ENCODE measurements at regions not wholly inside any gene's neighbourhood (a gene's known extent, or its start where the extent isn't known, plus 50 kb on each side); places are given as distances from the start of the nearest gene placed in this dataset.
"Not testable (repeated sequence)": the region's sequence is repeated elsewhere in the genome, so short reads cannot be mapped to it uniquely, and the experiment has no call there.

GRCh38 chr2:176848844-176849243 lies 363.8 kb upstream of the HNRNPA3 start:
- DNase-seq (ENCODE audit: low read depth, low spot score) = no peak

- DNase-seq (ENCODE audit: low read depth, low spot score) = no peak
Measured at GRCh38 chr2:176851200-176851888, 361.2 kb upstream of the HNRNPA3 start.

- DNase-seq (ENCODE audit: low read depth, low spot score) = no peak
Measured at GRCh38 chr2:176851889-176852483, 360.6 kb upstream of the HNRNPA3 start.

- DNase-seq (ENCODE audit: low read depth, low spot score) = no peak
Measured at GRCh38 chr2:176852667-176853066, 359.9 kb upstream of the HNRNPA3 start.

GRCh38 chr2:176854062-176854461 lies 358.5 kb upstream of the HNRNPA3 start:
- no peak for DNase-seq (ENCODE audit: low read depth, low spot score)

- no peak for DNase-seq (ENCODE audit: low read depth, low spot score)
Measured at GRCh38 chr2:176854878-176855277, 357.7 kb upstream of the HNRNPA3 start.

- DNase-seq (ENCODE audit: low read depth, low spot score) = no peak
Measured at GRCh38 chr2:176856683-176857082, 355.9 kb upstream of the HNRNPA3 start.

- no peak for DNase-seq (ENCODE audit: low read depth, low spot score)
Measured at GRCh38 chr2:176865336-176865735, 347.3 kb upstream of the HNRNPA3 start.

- DNase-seq (ENCODE audit: low read depth, low spot score) = no peak
Measured at GRCh38 chr2:176872406-176872805, 340.2 kb upstream of the HNRNPA3 start.

GRCh38 chr2:176873403-176873802 lies 339.2 kb upstream of the HNRNPA3 start:
- peak; percentile 11 for DNase-seq (ENCODE audit: low read depth, low spot score)

- DNase-seq (ENCODE audit: low read depth, low spot score) = no peak
Measured at GRCh38 chr2:176876493-176877103, 336.0 kb upstream of the HNRNPA3 start.

- no peak for DNase-seq (ENCODE audit: low read depth, low spot score)
Measured at GRCh38 chr2:176879426-176879995, 333.1 kb upstream of the HNRNPA3 start.

GRCh38 chr2:176882045-176882444 lies 330.5 kb upstream of the HNRNPA3 start:
- DNase-seq (ENCODE audit: low read depth, low spot score) = not testable (repeated sequence)

- DNase-seq (ENCODE audit: low read depth, low spot score) = no peak
Measured at GRCh38 chr2:176885001-176885643, 327.5 kb upstream of the HNRNPA3 start.

GRCh38 chr2:176885661-176886060 lies 326.9 kb upstream of the HNRNPA3 start:
- no peak for DNase-seq (ENCODE audit: low read depth, low spot score)

GRCh38 chr2:176891105-176891504 lies 321.5 kb upstream of the HNRNPA3 start:
- no peak for DNase-seq (ENCODE audit: low read depth, low spot score)

- no peak for DNase-seq (ENCODE audit: low read depth, low spot score)
Measured at GRCh38 chr2:176891857-176892256, 320.7 kb upstream of the HNRNPA3 start.

- DNase-seq (ENCODE audit: low read depth, low spot score) = no peak
Measured at GRCh38 chr2:176892676-176893226, 319.8 kb upstream of the HNRNPA3 start.

GRCh38 chr2:176895158-176895557 lies 317.4 kb upstream of the HNRNPA3 start:
- DNase-seq (ENCODE audit: low read depth, low spot score) = no peak

GRCh38 chr2:176902454-176902853 lies 310.1 kb upstream of the HNRNPA3 start:
- no peak for DNase-seq (ENCODE audit: low read depth, low spot score)

- not testable (repeated sequence) for DNase-seq (ENCODE audit: low read depth, low spot score)
Measured at GRCh38 chr2:176904053-176904452, 308.5 kb upstream of the HNRNPA3 start.

GRCh38 chr2:176907341-176907740 lies 305.3 kb upstream of the HNRNPA3 start:
- DNase-seq (ENCODE audit: low read depth, low spot score) = no peak

Data from astrocyte of the hippocampus (primary cell).